Glutamatergic neuron (in vitro differentiated cells): ENCODE measurements at regions not wholly inside any gene's neighbourhood (a gene's known extent, or its start where the extent isn't known, plus 50 kb on each side); places are given as distances from the start of the nearest gene placed in this dataset.
A peak's percentile ranks its signal among the peaks of the same experiment; 100 is the strongest.

Experiments used
- DNase-seq: peaks from one replicate; pipeline ENCODE4 v3.0.0; 2022
- H3K27ac Mint-ChIP-seq: one replicate; pipeline ENCODE4 v1.8.0; 2020; ENCODE audit warnings: mild to moderate bottlenecking, mixed read lengths, inconsistent platforms; ENCODE audit not compliant: unreplicated experiment
- H3K27me3 Mint-ChIP-seq: one replicate; pipeline ENCODE4 v1.8.0; 2020; ENCODE audit warnings: mild to moderate bottlenecking, moderate library complexity, mixed read lengths, inconsistent platforms; ENCODE audit not compliant: unreplicated experiment
- H3K36me3 Mint-ChIP-seq: one replicate; pipeline ENCODE4 v1.8.0; 2020; ENCODE audit warnings: mild to moderate bottlenecking, mixed read lengths, inconsistent platforms; ENCODE audit not compliant: unreplicated experiment
- H3K4me1 Mint-ChIP-seq: one replicate; pipeline ENCODE4 v1.8.0; 2020; ENCODE audit warnings: mild to moderate bottlenecking, low read depth, mixed read lengths, inconsistent platforms; ENCODE audit not compliant: unreplicated experiment
- H3K4me3 Mint-ChIP-seq: one replicate; pipeline ENCODE4 v1.8.0; 2020; ENCODE audit warnings: mild to moderate bottlenecking, mixed read lengths, inconsistent platforms; ENCODE audit not compliant: unreplicated experiment
- H3K9me3 Mint-ChIP-seq: one replicate; pipeline ENCODE4 v1.8.0; 2020; ENCODE audit warnings: mild to moderate bottlenecking, moderate library complexity, mixed read lengths, inconsistent platforms; ENCODE audit not compliant: unreplicated experiment
- CTCF ChIP-seq: fragments of 200-600 bp; sonication (generic); IDR thresholded peaks from one replicate; pipeline ENCODE4 v1.5.0; 2021; ENCODE audit not compliant: partially characterized antibody, unreplicated experiment

- H3K4me3 Mint-ChIP-seq: no peak overlapping the region
Measured at GRCh38 chr18:40420675-40421074, 1534.4 kb upstream of the PIK3C3 start.

GRCh38 chr18:40417501-40417900 lies 1537.5 kb upstream of the PIK3C3 start:
- no peak for TF ChIP-seq CTCF
- H3K4me1 Mint-ChIP-seq: peaks cover 16% of the 10 kb centered on the region
- DNase-seq: no peak
- no peaks in the 10 kb centered on the region for H3K36me3 Mint-ChIP-seq
- no peak overlapping the region for H3K4me3 Mint-ChIP-seq
- H3K9me3 Mint-ChIP-seq: no peaks in the 10 kb centered on the region
- H3K27me3 Mint-ChIP-seq: no peaks in the 10 kb centered on the region
- no peak overlapping the region for H3K27ac Mint-ChIP-seq

More at GRCh38 chr18:40420675-40421074, 1534.4 kb upstream of the PIK3C3 start:
- Mint-ChIP-seq H3K4me1 (no peaks in the 10 kb centered on the region), H3K27me3 (no peaks in the 10 kb centered on the region), H3K27ac (no peak overlapping the region), H3K36me3 (no peaks in the 10 kb centered on the region), H3K9me3 (no peaks in the 10 kb centered on the region)
- DNase-seq: no peak
- TF ChIP-seq CTCF: no peak

- TF ChIP-seq CTCF: no peak
- no peaks in the 10 kb centered on the region for H3K36me3 Mint-ChIP-seq
- no peaks in the 10 kb centered on the region for H3K27me3 Mint-ChIP-seq
- no peak for DNase-seq
- no peaks in the 10 kb centered on the region for H3K9me3 Mint-ChIP-seq
- H3K4me1 Mint-ChIP-seq: peaks cover 17% of the 10 kb centered on the region
- no peak overlapping the region for H3K27ac Mint-ChIP-seq
- H3K4me3 Mint-ChIP-seq: no peak overlapping the region
Measured at GRCh38 chr18:40415821-40416220, 1539.2 kb upstream of the PIK3C3 start.

GRCh38 chr18:40415176-40415791 lies 1539.8 kb upstream of the PIK3C3 start:
- DNase-seq: no peak
- TF ChIP-seq CTCF: no peak
- H3K4me3 Mint-ChIP-seq: no peak overlapping the region
- no peak overlapping the region for H3K27ac Mint-ChIP-seq
- H3K4me1 Mint-ChIP-seq: peaks cover 17% of the 10 kb centered on the region
- H3K36me3 Mint-ChIP-seq: no peaks in the 10 kb centered on the region
- H3K9me3 Mint-ChIP-seq: no peaks in the 10 kb centered on the region
- no peaks in the 10 kb centered on the region for H3K27me3 Mint-ChIP-seq

- no peak for DNase-seq
- Mint-ChIP-seq H3K4me1 (peaks cover 17% of the 10 kb centered on the region), H3K9me3 (no peaks in the 10 kb centered on the region), H3K36me3 (no peaks in the 10 kb centered on the region), H3K4me3 (peak overlapping the region; percentile 67), H3K27me3 (no peaks in the 10 kb centered on the region), H3K27ac (peak overlapping the region; percentile 74)
- no peak for TF ChIP-seq CTCF
Measured at GRCh38 chr18:40414155-40414754, 1540.8 kb upstream of the PIK3C3 start.
